HG03520 (cell line): ENCODE measurements at regions not wholly inside any gene's neighbourhood (a gene's known extent, or its start where the extent isn't known, plus 50 kb on each side); places are given as distances from the start of the nearest gene placed in this dataset.
"Not testable (repeated sequence)": the region's sequence is repeated elsewhere in the genome, so short reads cannot be mapped to it uniquely, and the experiment has no call there.

Source experiments
- ATAC-seq: cut with Tn5 transposase; IDR thresholded peaks from one replicate; pipeline ENCODE4 v1.9.1; 2021; ENCODE audit warnings: mild to moderate bottlenecking, moderate library complexity; ENCODE audit not compliant: unreplicated experiment

DNA sequence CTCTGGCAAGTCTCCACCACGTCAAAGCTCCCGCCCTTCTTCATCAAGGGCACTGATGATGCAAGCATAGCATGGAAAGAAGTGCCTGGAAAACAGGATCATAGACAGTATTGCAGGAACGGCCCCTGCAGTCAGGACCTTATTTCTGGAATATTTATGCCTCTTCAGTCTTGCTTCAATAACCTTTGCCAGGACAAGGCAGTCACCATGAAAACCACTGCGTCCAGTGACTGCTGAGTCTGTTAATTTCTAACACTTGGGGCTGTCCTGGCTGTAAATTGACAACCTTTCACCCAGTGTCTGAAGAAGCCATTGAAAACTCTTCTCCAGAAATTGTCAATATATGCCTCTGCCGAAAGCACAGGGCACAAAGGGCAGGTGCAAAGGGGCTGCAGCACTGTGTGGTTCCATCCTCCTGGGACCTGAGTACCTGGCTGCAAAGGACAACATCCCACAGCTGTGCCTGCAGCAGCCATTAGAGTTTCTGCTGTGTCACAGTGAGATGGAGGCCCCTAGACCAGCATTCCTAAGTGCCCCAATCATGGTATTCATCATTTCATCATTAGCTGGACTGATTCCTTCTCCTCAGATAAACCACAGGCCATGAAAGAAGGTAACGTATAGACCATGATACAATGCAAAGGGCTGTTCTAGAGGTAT is 819.6 kb downstream of the RNF144A start:
- no peak for ATAC-seq

DNA sequence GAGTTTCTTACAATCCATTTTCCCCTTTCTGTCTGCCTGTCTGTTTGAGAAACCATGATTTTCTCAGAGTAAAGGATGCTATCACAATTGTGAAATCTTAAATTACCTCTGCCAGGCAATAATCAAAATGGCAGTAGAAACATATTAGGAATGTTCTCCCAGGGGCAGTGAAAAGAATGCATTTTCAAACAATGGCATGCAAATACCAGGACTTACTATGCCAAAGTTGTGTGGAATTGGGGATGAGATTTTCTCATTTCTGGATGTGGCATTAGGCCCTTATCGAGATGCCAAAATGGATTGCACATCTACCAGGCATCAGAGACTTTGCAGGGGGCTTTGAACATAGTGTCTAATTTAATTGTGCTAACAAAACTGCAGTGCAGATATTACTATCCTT is 821.4 kb downstream of the RNF144A start:
- no peak for ATAC-seq

DNA sequence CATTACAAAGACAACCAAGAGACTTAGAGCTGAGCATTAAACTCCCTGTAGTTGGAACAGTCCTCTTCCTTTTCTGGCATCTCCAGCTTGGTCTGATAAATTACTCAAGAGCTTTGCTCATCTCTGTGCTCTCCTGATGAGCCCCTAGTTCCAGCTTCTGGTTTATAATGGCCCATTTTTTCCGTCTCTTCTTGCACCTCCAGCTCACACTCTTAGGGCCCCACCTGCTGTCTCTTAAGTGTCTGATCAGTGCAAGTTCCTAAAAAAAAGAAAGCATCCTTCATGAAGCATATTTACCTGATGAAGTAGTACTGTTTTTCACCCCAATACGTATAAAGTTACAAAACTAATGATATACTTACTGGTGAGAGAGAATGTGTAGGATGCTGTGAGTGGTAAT is 822.9 kb downstream of the RNF144A start:
- no peak for ATAC-seq

DNA sequence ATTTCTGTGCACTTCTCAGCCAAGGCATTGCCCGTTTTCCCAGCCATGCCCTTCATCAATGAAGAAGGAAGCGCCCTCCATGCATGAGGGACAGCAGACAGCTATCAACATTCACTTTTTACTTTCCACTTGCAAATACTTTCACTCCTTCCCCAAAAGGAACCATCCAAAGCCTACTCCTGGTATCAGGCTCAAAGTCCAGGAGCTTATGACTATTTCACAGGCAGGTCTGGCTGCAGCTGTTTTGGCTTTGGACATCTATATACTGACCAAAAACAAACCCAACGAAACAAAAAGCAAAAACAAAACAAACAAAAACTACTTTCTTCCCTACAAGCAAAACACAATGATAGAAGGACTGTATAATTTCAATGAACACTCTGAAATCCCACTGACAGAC is 825.1 kb downstream of the RNF144A start:
- no peak for ATAC-seq

DNA sequence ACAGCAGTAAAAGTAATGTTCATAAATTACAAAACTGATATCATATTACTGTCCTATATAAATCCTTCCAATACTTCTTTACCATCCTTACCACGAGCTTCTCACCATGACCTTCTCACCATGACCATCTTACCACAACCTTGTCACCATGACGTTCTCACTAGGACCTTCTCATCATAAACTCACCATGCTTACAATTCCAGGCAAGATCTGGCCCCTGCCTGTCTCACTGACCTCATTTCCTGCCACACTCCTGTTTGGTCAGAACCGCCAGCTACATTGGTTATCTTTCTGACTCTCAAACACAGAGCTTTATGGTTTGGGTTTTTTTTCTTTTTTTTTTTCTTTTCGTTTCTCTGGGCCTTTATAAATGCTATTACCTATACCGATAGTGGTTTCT is 827.6 kb downstream of the RNF144A start:
- no peak for ATAC-seq

DNA sequence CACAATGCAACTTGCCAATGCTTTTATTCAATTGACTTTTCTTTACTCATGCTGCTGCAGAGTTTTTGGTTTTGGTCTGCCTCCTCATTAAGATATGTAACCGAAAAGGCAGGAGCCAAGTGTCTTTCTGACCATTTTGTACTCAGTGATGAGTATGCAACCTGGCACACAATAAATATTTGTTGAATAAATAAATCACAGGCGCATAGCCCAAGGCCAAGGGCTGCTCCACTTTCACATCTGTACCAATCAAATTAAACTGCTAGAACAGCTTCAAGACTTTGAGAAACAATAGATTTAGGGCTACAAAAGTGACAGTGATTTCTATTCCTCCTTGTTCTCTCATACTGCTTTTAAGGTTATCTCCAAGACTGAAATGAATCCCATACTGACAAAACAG is 828.2 kb downstream of the RNF144A start:
- no peak for ATAC-seq

DNA sequence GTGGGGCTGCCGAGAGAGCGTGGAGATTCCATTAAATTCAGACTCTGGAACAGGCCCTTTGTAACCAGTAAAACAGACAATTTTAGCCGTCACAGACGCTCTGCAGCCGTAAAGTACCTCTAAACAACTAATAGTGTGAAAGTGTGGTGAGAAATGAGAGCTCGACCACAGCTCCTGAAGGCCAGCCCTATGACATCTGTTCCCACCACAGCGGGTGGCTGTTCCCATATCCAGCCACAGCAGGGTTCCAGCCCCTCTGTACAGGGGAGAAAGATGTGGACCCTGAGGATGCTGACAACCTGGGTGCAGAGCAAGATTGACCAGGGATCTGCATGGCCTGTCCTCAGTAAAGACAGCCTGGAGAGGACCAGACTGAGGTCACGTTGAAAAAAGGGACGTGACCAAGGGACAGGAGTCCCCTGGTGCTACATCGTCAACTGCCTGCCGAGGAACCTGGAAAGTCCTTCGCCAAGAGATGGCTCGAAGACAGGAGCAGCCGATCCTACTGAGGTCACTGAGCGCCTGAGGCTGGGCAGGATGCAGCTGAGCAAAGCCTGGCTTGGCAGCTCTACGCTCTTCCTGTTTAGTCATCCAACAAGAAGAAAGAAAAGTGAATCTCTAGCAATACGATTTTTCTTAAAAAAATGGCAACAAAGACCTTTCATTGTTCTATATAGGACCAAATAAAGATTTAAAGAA is 831.7 kb downstream of the RNF144A start:
- ATAC-seq, result no peak

DNA sequence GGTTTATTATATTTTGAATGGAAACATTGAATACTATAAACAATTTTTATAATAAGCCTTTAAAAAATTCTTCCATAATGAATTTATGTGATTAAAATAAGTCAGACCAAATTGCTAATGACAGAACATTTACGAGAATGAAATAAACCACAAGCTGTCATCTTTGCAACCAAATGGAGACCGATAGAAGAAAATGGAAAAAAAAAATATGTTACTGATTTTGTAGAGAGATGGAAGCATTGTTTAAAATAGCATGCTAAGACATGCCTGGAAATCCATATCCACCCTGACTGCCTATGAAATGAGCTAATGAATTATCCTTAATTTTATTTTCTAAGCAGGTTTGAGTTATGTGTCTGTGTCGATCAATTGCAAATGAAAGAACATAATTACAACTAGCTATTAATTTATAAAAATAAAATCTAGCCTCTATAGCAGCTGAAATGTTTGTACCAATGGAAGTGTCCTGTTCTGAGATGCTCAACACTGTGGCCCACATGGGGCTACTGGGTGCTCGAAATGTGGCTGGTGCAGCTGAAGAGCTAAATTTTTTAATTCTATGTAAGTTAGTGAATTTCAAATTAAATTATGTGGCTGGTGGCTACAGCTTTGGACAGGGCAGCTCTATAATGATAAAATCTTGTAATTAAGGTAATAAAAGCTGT is 832.8 kb downstream of the RNF144A start:
- no peak for ATAC-seq

DNA sequence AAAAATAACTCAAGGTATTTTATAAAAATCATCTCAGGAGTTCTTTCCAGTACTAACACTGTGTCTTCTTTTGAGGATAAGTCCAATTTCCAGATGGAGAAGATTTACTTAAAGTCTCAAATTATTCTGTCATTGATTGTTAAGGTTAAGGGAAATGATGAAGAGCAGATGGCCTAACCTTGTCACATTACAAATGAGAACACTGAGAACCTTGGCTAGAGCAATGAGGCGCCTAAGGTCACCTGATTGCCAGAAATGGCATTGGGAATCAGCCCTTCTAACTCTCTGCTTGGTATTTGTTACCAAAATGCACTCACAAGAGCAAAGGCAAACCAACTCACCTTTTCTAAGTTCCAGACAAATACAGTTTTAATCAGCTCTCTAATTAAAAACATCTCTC is 835.1 kb downstream of the RNF144A start:
- ATAC-seq, result no peak

DNA sequence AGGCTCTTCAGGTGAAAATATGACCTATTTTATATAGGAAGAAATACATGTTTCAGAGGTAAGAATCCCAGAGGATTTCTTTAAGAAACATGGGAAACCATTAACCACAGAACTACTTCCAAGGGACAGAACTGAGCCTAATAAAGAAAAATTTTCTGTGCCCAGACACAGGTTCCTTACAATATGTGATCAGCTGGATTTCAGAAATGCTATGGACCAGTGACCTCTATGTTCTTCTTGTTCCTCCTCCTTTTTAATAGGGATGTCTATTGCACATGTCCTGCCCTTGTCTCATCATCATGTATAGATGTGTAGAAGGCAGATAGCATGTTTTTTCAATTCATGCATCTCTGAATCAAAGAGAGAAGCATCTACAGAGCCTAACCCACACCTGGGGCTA is 836.6 kb downstream of the RNF144A start:
- no peak for ATAC-seq

DNA sequence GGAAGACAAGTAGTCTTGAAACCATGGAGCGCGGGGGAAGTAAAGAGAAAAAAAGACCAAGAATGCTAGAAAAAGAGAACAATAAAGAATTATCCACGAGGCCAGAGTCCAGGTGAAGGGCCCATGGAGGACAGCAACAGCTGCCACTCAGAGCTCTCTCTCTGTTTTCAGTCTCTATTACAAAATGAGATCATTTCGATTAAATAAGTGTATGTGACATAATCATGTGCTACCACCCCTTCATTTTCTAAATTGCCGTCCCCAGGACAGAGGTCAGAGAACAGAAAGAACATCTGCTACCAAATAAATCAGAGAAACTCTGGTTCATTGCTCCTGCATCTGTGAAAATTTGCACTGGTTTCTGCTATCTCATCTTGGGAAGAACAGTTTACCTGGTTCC is 838.7 kb downstream of the RNF144A start:
- ATAC-seq, result no peak

DNA sequence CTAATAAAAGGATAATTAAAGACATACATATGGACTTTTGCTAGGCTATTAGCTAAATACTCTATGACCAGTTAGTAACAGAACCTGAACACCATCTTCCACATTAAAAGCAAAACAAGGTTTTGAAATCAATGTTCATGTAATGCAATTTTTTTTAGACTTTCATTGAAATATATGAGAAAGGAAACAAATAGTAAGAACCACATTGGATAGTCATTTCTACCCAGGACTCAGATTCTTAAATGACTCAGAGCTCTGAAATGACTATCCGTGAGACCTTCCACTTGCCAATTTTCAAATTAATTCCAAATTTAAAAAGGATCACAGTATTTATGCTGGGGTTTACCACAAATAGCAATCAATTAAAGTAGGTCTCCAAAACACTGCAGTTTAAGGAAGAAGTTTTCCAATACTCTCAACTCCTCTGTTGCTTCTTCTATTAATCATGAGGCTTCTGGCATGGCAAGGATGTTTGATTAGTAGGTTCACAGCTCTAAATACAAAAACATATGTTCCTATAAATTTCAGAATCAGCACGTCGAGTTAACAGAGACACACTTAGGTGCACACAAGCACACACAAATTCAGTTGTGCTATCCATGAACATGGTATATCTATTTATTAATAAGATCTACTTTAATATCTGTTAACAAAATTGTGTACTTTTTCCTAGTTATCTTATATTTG is 841.0 kb downstream of the RNF144A start:
- ATAC-seq, result peak; percentile 88

DNA sequence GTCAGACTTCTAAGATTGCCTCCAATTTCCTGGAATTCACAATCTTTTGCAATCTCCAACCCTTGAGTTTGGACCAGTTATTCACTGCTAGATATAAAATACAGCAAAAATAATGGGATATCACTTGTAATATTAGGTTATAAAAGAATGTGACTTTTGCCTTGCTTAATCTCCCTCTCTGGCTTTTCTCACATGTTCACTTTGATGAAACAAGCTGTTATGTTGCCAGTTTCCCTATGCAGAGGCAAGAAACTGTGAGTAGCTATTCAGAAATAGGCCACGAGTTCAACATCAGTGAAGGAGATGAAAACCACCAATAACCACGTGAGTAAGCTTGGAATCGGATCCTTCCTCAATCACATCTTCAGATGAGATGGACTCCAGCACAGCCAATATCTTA is 842.7 kb downstream of the RNF144A start:
- ATAC-seq, result no peak

DNA sequence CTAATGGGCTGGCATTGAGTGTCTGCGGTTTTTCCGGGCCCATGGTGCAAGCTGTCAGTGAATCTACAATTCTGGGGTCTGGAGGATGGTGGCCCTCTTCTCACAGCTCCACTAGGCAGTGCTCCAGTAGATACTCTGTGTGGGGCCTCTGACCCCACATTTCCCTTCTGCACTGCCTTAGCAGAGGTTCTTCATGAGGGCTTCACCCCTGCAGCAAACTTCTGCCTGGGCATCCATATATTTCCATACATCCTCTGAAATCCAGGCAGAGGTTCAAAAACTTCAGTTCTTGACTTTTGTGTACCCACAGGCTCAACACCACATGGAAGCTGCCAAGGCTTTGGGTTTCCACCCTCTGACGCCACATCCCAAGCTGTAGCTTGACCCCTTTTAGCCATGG is 846.2 kb downstream of the RNF144A start:
- ATAC-seq, result not testable (repeated sequence)

DNA sequence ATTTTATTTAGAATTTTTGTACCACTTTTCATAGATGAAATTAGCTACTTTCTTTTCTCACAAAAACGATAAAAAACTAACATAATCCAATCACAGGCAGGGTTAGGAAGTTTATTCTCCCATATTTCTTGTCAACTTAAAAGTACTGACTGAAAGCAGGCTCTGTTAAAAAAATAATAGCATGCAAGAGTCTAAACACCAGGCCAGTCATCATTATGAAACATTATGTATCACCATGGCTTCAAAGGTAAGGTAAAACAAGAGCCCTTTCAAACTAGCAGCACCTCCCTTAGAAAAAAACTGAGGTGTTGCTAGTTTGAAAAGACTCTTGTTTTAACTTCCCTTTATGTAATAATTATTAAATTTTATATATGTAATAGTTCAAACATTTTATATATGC is 848.0 kb downstream of the RNF144A start:
- ATAC-seq, result no peak

DNA sequence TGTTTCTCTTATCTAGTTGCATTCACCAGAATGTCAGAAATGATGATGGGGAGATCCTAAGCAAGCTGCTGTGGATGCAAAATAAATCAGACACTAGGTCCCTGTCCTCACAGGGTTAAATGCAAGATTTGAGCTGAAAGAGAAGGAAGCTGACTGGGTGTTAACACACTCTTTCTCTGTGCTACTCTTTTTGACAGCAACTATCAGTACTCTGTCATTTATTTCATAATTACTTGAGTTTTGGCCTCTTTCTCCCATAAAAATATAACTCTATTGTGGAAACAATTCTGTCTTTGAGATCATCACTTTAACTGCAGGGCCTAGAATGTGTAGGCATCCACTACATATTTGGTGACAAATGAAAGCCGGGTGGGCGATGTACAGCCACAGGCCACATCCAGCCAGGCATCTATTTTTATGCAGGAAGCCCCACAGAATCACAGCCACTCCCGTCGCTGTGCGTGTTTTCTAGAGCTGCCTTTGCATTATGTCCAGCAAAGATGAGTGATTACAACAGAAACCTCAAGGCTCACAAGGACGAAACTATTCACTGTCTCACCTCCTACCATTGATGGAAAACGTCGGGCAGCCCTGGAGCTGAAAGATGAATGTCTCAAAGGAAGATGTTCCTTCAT is 849.0 kb downstream of the RNF144A start:
- no peak for ATAC-seq

DNA sequence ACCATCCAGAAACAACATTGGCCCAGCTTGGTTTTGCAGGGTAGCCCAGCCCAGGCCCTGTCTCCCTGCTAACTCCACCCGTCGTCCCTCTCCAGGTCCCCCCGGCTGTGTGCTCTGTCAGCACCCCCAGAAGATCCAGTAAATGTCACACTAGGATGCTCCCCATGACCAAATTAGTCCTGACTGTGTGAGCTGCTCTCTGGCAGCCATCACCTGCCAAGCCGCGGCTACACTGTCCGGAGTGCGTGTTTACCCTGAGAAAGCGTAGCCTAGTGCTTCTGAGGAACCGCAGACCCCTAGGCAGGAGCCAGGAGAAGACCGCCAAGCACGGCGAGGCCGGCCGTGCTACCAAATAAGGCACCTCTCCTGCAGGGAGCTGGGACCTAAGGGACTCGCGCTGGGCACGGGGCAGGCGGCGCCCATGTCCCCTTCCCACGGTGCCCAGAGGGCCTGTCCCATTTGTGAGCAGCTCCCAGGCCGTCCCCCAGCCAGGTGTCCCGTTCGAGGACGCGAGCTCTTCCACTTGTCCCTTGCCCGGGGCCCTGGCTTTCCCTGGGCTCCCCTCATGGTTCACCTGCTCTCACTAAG is 849.9 kb downstream of the RNF144A start:
- ATAC-seq, result no peak

DNA sequence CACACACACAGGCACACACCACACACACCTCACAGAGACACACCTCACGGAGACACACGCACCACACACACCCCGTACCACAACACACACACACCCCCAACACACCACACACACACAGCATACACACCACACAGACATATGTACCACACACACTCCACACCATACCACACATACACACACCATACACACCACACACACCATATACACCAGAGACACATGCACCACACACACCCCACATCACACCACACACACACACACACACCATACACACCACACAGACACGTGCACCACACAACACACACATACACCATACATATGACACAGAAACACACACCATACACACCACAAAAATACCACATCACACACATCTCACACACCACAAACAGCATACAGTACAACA is 850.7 kb downstream of the RNF144A start:
- no peak for ATAC-seq

DNA sequence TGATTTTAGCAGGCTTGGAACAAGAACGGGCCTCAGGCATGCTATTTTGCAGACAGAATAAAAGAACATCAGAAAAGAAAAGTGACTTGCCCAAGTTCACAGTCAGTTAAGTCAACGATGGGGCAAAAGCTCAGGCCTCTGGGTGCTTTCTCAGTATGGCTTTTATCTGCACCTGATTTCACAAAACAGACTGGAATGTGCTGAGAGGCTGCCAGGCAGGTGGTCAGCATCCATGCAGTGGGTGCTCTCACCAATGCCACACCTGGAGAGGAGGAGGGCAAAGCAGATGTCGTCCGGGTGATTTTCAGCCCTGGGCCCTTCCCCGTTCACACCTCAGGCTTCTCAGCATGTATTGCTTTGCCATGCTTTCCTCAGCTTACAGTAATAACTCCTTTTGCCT is 854.6 kb downstream of the RNF144A start:
- no peak for ATAC-seq

DNA sequence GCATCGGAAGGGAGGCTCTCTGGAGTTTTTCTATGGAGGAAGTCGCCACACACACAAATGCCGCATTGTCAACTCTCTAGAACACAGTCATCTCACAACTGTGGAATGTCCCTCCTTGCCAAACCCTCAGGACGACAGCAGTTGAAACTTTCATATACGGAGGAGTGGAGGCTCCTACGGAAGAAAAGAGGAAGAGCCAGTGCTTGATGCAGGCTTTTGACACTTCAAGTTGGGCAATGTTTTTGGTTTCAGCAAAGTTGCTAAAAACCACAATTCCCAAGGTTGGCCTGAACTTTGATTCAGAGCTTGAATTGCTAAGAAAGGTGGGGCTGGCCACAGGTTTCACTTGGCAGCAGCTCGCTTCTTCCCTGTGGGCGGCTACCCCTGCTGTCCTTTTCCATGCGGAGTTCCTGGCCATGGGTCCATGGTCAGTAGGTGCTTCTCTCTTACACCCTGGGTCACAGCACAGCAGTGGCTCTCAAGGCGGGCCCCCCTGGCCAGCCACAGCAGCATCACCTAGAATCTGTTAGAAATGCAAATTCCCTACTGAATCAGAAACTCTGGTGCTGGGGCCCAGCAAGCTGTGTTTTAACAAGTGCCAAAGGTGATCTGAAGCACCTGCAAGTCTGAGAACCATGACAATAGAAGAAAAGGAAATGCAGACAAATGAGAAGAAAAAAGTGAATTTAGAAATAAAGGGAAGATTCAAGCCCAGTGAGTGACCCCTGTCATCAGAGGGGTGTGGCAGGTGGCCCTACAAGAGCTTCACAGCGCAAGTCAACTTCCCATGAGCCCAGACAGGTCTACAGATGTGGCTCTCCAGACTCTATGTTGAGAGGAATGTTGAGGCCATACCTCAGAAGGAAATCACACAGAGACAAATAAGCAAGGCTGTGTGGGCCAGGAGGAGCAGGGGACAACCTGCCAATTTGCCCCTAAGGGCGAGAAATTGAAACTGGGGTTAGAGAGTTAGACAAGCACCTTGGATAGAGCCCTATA is 856.4 kb downstream of the RNF144A start:
- ATAC-seq, result peak; percentile 53
